ENCODE measurements at regions not wholly inside any gene's neighbourhood (a gene's known extent, or its start where the extent isn't known, plus 50 kb on each side); places are given as distances from the start of the nearest gene placed in this dataset.

DNA sequence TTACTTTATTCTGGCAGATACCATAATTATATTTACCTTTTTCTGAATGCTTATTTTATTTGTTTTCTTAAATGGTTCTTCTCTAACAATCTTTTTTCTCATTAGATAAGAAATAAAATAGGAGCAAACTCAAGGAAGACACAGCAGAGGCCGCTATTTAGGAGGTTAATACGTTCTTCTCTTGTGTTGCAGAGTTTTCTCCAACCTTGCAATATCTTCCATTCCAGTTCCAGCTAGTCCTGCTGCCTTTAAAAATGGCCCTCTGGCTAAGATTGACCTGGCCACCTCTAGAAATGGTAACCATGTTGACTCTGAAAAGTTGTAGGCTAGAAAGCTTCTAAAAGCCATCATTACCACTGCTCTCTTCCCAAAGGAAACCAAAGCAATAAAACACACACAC is 718.8 kb downstream of the MAT2B start:
- TF ChIP-seq, protein P1, sequence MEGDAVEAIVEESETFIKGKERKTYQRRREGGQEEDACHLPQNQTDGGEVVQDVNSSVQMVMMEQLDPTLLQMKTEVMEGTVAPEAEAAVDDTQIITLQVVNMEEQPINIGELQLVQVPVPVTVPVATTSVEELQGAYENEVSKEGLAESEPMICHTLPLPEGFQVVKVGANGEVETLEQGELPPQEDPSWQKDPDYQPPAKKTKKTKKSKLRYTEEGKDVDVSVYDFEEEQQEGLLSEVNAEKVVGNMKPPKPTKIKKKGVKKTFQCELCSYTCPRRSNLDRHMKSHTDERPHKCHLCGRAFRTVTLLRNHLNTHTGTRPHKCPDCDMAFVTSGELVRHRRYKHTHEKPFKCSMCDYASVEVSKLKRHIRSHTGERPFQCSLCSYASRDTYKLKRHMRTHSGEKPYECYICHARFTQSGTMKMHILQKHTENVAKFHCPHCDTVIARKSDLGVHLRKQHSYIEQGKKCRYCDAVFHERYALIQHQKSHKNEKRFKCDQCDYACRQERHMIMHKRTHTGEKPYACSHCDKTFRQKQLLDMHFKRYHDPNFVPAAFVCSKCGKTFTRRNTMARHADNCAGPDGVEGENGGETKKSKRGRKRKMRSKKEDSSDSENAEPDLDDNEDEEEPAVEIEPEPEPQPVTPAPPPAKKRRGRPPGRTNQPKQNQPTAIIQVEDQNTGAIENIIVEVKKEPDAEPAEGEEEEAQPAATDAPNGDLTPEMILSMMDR (IDR thresholded peaks at IDR 0.05; ENCODE audit: insufficient read depth, low read length, poor library complexity, severe bottlenecking), result no peak
- Histone ChIP-seq H3K4me3 (replicated peaks; ENCODE audit: low read depth, low read length) (no peak overlapping the region), H3K27me3 (replicated peaks; ENCODE audit: control insufficient read depth, insufficient read depth, low read length) (no peaks in the 10 kb centered on the region), H3K36me3 (ENCODE audit: control insufficient read depth, insufficient read depth, low read length) (no peaks in the 10 kb centered on the region)
- DNase-seq (ENCODE audit: extremely low read depth, insufficient read length), result no peak

DNA sequence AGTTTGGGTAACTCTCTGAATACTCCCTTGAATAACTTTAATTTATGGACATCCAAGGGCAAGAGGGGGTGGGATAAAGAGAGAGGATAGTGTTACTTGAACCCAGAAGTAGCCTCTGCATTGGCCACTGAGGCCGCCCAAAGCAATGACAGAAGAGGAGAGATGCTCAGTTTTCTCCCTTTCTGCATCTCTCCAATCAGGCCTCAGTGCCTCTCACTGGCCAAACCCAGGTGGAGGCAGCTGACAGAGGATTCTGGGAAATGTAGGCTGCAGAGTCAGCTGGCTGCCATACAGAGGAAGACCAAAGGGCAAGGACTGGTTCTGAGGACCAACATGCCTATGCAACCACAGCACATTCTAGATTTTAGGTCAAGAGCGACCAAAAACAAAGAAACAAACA is 719.4 kb downstream of the MAT2B start:
- DNase-seq (ENCODE audit: extremely low read depth, insufficient read length), result no peak
- TF ChIP-seq, protein P1 (IDR thresholded peaks at IDR 0.05; ENCODE audit: insufficient read depth, low read length, poor library complexity, severe bottlenecking), result no peak
- Histone ChIP-seq H3K4me3 (replicated peaks; ENCODE audit: low read depth, low read length) (no peak overlapping the region), H3K36me3 (ENCODE audit: control insufficient read depth, insufficient read depth, low read length) (no peaks in the 10 kb centered on the region), H3K27me3 (replicated peaks; ENCODE audit: control insufficient read depth, insufficient read depth, low read length) (no peaks in the 10 kb centered on the region)

DNA sequence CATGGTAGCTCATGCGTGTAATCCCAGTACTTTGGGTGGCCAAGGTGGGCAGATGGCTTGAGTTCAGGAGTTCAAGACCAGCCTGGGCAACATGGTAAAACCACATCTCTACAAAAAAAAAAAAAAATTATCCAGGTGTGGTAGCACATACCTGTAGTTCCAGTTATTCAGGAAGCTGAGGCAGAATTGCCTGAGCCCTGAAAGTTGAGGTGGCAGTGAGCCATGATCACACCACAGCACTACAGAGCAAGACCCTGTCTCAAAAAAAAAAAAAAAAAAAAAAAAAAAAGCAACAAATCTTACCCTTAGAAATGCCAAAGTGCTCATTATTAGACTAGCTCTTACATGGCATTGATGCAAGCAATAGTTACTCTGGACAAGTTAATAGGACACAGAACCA is 724.9 kb downstream of the MAT2B start:
- Histone ChIP-seq H3K27me3 (replicated peaks; ENCODE audit: control insufficient read depth, insufficient read depth, low read length) (no peaks in the 10 kb centered on the region), H3K36me3 (ENCODE audit: control insufficient read depth, insufficient read depth, low read length) (no peaks in the 10 kb centered on the region), H3K4me3 (replicated peaks; ENCODE audit: low read depth, low read length) (no peak overlapping the region)
- TF ChIP-seq, protein P1 (IDR thresholded peaks at IDR 0.05; ENCODE audit: insufficient read depth, low read length, poor library complexity, severe bottlenecking), result no peak
- no peak for DNase-seq (ENCODE audit: extremely low read depth, insufficient read length)

DNA sequence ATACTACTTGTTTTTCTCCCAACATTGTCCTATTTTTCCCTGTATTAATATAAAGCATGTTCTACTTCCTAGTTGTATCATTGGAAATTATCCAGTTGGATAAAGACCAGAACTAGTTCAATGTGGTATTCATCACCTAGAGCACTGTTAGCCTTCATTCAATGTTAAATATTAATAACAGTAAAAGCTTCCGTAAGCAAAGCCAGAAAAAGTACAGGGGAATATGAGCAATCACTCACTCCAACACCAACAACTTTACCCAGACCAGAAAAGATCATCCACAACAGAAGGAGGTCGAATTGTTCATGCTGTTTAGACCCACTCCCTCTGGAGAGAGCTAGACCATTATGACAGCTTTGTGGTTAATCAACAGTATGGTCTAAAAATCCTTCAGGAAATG is 728.4 kb downstream of the MAT2B start:
- TF ChIP-seq, protein P1 (IDR thresholded peaks at IDR 0.05; ENCODE audit: insufficient read depth, low read length, poor library complexity, severe bottlenecking), result no peak
- no peaks in the 10 kb centered on the region for H3K27me3 ChIP-seq (replicated peaks; ENCODE audit: control insufficient read depth, insufficient read depth, low read length)
- no peaks in the 10 kb centered on the region for H3K36me3 ChIP-seq (ENCODE audit: control insufficient read depth, insufficient read depth, low read length)
- DNase-seq (ENCODE audit: extremely low read depth, insufficient read length), result no peak
- no peak overlapping the region for H3K4me3 ChIP-seq (replicated peaks; ENCODE audit: low read depth, low read length)

DNA sequence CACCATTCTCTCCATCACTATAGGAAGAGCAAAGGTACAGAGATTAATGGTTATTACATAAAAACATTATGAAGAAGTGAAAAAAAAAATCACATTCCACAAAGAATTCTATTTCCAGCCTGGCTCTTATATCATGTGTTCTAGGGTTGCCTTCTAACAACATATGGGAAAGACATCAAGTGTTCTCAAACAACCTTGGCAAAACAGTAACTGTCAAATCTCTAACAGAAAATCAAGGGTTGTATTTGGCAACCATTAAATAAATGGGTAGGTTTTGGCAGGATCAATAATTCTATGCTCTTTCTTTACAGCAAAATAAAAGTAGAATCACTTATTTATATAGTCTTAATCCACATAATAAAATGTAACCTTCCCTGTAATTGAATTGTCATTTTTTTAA is 728.9 kb downstream of the MAT2B start:
- Histone ChIP-seq H3K4me3 (replicated peaks; ENCODE audit: low read depth, low read length) (no peak overlapping the region), H3K27me3 (replicated peaks; ENCODE audit: control insufficient read depth, insufficient read depth, low read length) (no peaks in the 10 kb centered on the region), H3K36me3 (ENCODE audit: control insufficient read depth, insufficient read depth, low read length) (no peaks in the 10 kb centered on the region)
- TF ChIP-seq, protein P1 (IDR thresholded peaks at IDR 0.05; ENCODE audit: insufficient read depth, low read length, poor library complexity, severe bottlenecking), result no peak
- no peak for DNase-seq (ENCODE audit: extremely low read depth, insufficient read length)

DNA sequence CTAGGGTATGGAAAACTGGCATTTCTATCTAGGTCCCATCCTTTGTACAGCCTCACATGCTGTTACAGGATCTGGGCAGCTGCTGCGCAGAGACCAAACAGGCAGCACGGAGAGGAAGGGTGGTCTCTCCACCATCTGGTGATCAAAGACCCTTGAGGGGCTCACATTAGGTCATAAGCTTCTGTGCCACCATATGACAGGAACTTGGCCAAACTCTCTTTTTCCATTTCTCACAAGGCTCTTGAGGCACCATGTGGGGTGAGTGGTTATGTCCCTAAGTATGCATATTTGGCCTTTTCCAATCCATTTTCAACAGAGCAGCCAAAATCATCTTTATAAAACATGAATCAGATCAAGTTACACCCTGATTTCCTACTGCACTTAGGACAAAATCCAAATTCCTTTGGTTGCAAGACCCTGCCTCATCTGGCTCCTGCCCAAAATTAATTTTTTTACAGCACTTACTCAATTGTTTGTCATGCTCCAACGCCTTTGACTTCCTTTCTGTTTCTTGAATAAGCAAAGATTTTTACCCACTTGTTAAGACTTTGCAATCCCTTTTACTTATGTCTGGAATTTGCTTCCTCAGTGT is 730.0 kb downstream of the MAT2B start:
- TF ChIP-seq, protein P1 (IDR thresholded peaks at IDR 0.05; ENCODE audit: insufficient read depth, low read length, poor library complexity, severe bottlenecking), result no peak

More for the DNA sequence above, 730.0 kb downstream of the MAT2B start:
- Histone ChIP-seq H3K4me3 (replicated peaks; ENCODE audit: low read depth, low read length) (no peak overlapping the region), H3K27me3 (replicated peaks; ENCODE audit: control insufficient read depth, insufficient read depth, low read length) (no peaks in the 10 kb centered on the region), H3K36me3 (ENCODE audit: control insufficient read depth, insufficient read depth, low read length) (no peaks in the 10 kb centered on the region)
- no peak for DNase-seq (ENCODE audit: extremely low read depth, insufficient read length)
